ENCODE measurements at regions not wholly inside any gene's neighbourhood (a gene's known extent, or its start where the extent isn't known, plus 50 kb on each side); places are given as distances from the start of the nearest gene placed in this dataset.

DNA sequence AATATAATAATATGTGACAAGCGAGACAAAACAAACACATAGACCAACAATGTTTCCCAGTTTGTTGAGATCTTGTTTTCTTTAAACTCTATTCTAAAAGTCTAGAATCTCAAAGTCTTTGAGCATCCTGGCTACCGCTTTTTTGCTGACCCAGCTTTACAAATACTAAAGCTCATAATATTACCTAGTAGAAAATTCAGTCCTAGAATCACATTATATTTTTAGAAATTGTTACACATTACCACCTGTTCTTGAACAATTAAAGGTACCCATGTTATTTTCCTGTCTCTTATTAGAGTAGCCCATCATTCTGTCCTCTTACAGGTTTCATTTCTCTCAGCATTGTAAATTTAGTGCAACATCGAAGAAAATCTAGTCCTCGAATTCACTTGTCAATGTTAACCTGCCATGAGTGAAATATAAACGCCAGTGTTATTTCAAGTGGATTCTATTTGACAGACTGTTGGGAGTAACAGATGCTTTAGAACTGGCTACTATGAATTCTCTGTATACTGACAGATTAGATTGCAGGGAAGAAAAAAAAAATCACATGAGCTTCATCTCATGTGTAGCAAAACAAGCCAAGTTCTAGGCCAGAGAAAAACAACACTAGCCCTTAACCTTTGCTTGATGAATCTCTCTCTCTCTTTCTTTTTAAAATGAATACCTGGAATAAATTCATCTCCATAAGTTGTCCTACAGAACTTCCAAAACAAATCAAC is 851.2 kb upstream of the ADAMTS5 start:
- Histone ChIP-seq H3K4me3 (no peak overlapping the region), H3K9me3 (no peaks in the 10 kb centered on the region), H3K27ac (no peak overlapping the region), H3K27me3 (no peaks in the 10 kb centered on the region), H3K4me1 (no peaks in the 10 kb centered on the region), H3K36me3 (replicated peaks in 1 of 2; ENCODE audit: insufficient read depth in 1 of 2, low read depth in 2 of 2) (no peaks in the 10 kb centered on the region)
- intact Hi-C loops (cut with DNase I), result no loop called here
- DNase-seq (no peak), ATAC-seq (no peak)
- WGBS, 2 donors, result 77 to 84% methylated on average over 5 of the region's 5 CpGs
- TF ChIP-seq, protein P1, sequence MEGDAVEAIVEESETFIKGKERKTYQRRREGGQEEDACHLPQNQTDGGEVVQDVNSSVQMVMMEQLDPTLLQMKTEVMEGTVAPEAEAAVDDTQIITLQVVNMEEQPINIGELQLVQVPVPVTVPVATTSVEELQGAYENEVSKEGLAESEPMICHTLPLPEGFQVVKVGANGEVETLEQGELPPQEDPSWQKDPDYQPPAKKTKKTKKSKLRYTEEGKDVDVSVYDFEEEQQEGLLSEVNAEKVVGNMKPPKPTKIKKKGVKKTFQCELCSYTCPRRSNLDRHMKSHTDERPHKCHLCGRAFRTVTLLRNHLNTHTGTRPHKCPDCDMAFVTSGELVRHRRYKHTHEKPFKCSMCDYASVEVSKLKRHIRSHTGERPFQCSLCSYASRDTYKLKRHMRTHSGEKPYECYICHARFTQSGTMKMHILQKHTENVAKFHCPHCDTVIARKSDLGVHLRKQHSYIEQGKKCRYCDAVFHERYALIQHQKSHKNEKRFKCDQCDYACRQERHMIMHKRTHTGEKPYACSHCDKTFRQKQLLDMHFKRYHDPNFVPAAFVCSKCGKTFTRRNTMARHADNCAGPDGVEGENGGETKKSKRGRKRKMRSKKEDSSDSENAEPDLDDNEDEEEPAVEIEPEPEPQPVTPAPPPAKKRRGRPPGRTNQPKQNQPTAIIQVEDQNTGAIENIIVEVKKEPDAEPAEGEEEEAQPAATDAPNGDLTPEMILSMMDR (IDR thresholded peaks at IDR 0.05), result no peak
- no peak for TF ChIP-seq POLR2A (IDR thresholded peaks at IDR 0.05)

DNA sequence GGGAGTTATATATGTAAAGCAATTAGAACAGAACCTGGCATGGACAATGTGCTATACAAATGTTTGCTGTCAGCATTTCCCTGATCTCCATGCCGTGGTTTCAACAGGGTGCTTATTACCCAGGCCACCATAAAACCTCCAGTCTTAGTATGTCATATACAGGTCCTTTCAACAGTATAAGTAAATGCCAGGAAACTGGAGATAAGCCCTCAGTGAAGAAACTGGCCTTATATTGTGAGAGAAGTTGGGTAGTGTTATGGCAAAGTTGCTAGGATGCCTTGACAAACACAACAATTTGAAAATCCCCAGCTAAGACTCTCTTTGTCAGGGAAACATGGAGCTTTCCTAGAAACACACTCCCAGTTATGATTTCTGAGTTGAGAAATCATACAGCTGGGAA is 850.2 kb upstream of the ADAMTS5 start:
- no peak for TF ChIP-seq POLR2A (IDR thresholded peaks at IDR 0.05)
- 71 to 100% methylated on average over 1 of the region's 1 CpG for WGBS, 2 donors
- no peak overlapping the region for H3K27ac ChIP-seq
- no peak overlapping the region for H3K4me3 ChIP-seq
- no peak for ATAC-seq
- intact Hi-C loops (cut with DNase I), result no loop called here
- no peaks in the 10 kb centered on the region for H3K9me3 ChIP-seq
- no peak for DNase-seq
- H3K4me1 ChIP-seq, result no peaks in the 10 kb centered on the region
- no peaks in the 10 kb centered on the region for H3K27me3 ChIP-seq
- H3K36me3 ChIP-seq (replicated peaks in 1 of 2; ENCODE audit: insufficient read depth in 1 of 2, low read depth in 2 of 2), result no peaks in the 10 kb centered on the region

DNA sequence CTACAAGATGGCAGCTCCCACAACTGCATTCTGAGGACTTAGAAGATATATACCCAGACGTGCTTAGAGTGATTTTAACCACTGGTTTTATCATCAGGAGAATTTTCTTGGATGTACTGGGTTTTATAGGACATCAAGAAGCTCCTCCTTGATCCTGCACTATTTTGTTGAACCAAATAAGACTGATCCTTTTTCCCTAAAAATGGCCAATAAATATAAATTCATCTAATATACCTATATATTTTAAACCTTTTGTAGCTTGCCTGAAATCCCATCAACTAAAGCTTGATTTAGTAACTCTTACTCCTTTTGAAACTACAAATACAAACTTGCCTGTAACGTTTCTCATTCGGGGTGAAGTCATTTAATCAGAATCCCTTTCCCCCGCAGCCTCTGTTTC is 849.4 kb upstream of the ADAMTS5 start:
- intact Hi-C loops (cut with DNase I), result no loop called here
- Histone ChIP-seq H3K36me3 (replicated peaks in 1 of 2; ENCODE audit: insufficient read depth in 1 of 2, low read depth in 2 of 2) (no peaks in the 10 kb centered on the region), H3K4me1 (no peaks in the 10 kb centered on the region), H3K27me3 (no peaks in the 10 kb centered on the region), H3K4me3 (no peak overlapping the region), H3K27ac (no peak overlapping the region), H3K9me3 (no peaks in the 10 kb centered on the region)
- 74 to 75% methylated on average over 4 of the region's 4 CpGs for WGBS, 2 donors
- DNase-seq (no peak), ATAC-seq (no peak)
- TF ChIP-seq, protein P1 (IDR thresholded peaks at IDR 0.05), result no peak
- no peak for TF ChIP-seq POLR2A (IDR thresholded peaks at IDR 0.05)

- no peak overlapping the region for H3K27ac ChIP-seq
- DNase-seq, result no peak
- ATAC-seq, result no peak
- intact Hi-C loops (cut with DNase I), result no loop called here
- TF ChIP-seq, protein P1 (IDR thresholded peaks at IDR 0.05), result no peak
- no peak for TF ChIP-seq POLR2A (IDR thresholded peaks at IDR 0.05)
- H3K4me3 ChIP-seq, result no peak overlapping the region
- no peaks in the 10 kb centered on the region for H3K36me3 ChIP-seq (replicated peaks in 1 of 2; ENCODE audit: insufficient read depth in 1 of 2, low read depth in 2 of 2)
- H3K9me3 ChIP-seq, result no peaks in the 10 kb centered on the region
- 15 to 36% methylated on average over 1 of the region's 1 CpG for WGBS, 2 donors
- no peaks in the 10 kb centered on the region for H3K4me1 ChIP-seq
- H3K27me3 ChIP-seq, result no peaks in the 10 kb centered on the region
These were observed 847.3 kb upstream of the ADAMTS5 start for GRCh38 chr21:27814226-27814625.

- DNase-seq, result no peak
- Histone ChIP-seq H3K4me3 (no peak overlapping the region), H3K36me3 (replicated peaks in 1 of 2; ENCODE audit: insufficient read depth in 1 of 2, low read depth in 2 of 2) (no peaks in the 10 kb centered on the region), H3K27ac (no peak overlapping the region), H3K27me3 (no peaks in the 10 kb centered on the region), H3K9me3 (no peaks in the 10 kb centered on the region), H3K4me1 (no peaks in the 10 kb centered on the region)
- 71 to 81% methylated on average over 8 of the region's 8 CpGs for WGBS, 2 donors
- ATAC-seq, result no peak
- TF ChIP-seq, protein P1 (IDR thresholded peaks at IDR 0.05), result no peak
- TF ChIP-seq POLR2A (IDR thresholded peaks at IDR 0.05), result no peak
- intact Hi-C loops (cut with DNase I), result no loop called here
These were observed 846.9 kb upstream of the ADAMTS5 start for GRCh38 chr21:27813750-27814149.
